ENCODE measurements at regions not wholly inside any gene's neighbourhood (a gene's known extent, or its start where the extent isn't known, plus 50 kb on each side); places are given as distances from the start of the nearest gene placed in this dataset.

- Histone ChIP-seq H3K9me3 (ENCODE audit: control insufficient read depth in 5 of 5, low read length in 5 of 5) (no peaks in the 10 kb centered on the region), H3K4me3 (ENCODE audit: low read depth in 1 of 5, low read length in 5 of 5) (no peak overlapping the region), H3K27me3 (ENCODE audit: control insufficient read depth in 5 of 5, insufficient read depth in 4 of 5, low read length in 5 of 5) (no peaks in the 10 kb centered on the region), H3K9ac (ENCODE audit: low read length in 5 of 5) (no peak overlapping the region), H3K4me1 (ENCODE audit: control insufficient read depth in 5 of 5, insufficient read depth in 5 of 5, low read length in 5 of 5) (peaks cover 0 to 7% (median 5%) of the 10 kb centered on the region in 5 donors), H3K36me3 (ENCODE audit: control insufficient read depth in 5 of 5, insufficient read depth in 5 of 5, low read length in 5 of 5) (no peaks in the 10 kb centered on the region), H3K27ac (ENCODE audit: low read depth, low read length) (no peak overlapping the region)
Observed at GRCh38 chr6:133683606-133684005, 205.3 kb upstream of the TCF21 start.

DNA sequence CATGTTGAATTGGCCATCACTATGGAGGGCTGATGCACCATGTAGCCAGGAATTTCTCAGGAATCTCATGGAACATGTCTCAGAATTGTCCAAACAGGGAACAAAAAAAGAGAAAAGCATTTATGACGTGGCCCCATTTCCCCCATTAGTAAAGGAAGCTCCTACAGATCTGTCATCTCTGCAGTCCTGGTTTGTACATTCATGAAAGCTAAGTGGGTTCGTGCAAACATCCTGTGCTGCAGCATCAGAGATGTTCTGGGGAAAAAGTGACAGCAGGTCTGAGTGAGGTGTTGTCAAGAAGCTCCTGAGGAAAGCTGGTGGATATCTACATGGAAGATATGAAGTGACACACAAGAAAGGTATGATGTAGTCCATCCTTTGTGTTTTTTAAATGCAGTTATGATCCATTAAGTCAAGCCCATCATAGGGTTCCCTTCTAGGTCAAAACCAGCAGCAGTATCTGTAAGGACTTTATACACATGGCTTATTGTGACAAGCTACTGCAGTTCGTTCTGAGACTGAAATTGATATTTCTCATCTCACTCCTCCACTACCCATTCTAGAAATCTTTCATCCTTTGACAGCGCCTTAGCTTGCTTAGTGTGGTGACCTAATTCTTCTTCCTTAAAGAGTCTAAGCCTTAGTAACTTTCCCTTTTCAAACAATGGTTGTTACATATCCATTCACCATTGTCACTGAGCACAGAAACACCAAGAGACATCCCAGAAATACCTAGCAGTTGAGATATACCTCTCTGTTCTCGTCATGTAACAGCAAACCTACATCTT, 200.0 kb upstream of the TCF21 start:
- H3K4me1 ChIP-seq (ENCODE audit: control insufficient read depth in 5 of 5, insufficient read depth in 5 of 5, low read length in 5 of 5) = peaks cover 0 to under 1% (median 0%) of the 10 kb centered on the region in 5 donors
- H3K27me3 ChIP-seq (ENCODE audit: control insufficient read depth in 5 of 5, insufficient read depth in 4 of 5, low read length in 5 of 5) = no peaks in the 10 kb centered on the region
- H3K27ac ChIP-seq (ENCODE audit: low read depth, low read length) = no peak overlapping the region
- no peak overlapping the region for H3K4me3 ChIP-seq (ENCODE audit: low read depth in 1 of 5, low read length in 5 of 5)
- H3K9ac ChIP-seq (ENCODE audit: low read length in 5 of 5) = no peak overlapping the region
- H3K9me3 ChIP-seq (ENCODE audit: control insufficient read depth in 5 of 5, low read length in 5 of 5) = no peaks in the 10 kb centered on the region
- H3K36me3 ChIP-seq (ENCODE audit: control insufficient read depth in 5 of 5, insufficient read depth in 5 of 5, low read length in 5 of 5) = no peaks in the 10 kb centered on the region

DNA sequence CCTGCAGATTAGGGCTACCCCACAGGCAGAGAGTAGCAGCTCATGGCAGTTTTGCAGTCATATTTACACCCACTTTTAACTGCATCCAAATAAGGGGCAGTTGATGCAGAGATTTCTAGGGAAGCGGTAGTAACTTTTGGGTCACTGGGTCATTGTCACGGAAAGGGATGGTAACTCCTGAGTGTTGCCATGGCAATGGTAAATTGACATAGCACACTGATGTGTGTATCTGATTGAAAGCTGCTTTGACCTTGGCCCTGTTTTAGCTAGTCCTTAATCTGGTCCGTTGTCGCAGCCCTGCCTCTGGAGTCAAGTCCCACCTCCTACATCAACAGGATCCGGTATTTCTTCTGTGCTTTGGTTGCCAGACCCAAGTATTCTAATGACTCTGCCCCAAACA, 199.1 kb upstream of the TCF21 start:
- H3K4me3 ChIP-seq (ENCODE audit: low read depth in 1 of 5, low read length in 5 of 5) = no peak overlapping the region

GRCh38 chr6:133693565-133693964, 195.3 kb upstream of the TCF21 start:
- Histone ChIP-seq H3K27me3 (ENCODE audit: control insufficient read depth in 5 of 5, insufficient read depth in 4 of 5, low read length in 5 of 5) (no peaks in the 10 kb centered on the region), H3K4me1 (ENCODE audit: control insufficient read depth in 5 of 5, insufficient read depth in 5 of 5, low read length in 5 of 5) (no peaks in the 10 kb centered on the region), H3K9me3 (ENCODE audit: control insufficient read depth in 5 of 5, low read length in 5 of 5) (no peaks in the 10 kb centered on the region), H3K27ac (ENCODE audit: low read depth, low read length) (no peak overlapping the region), H3K36me3 (ENCODE audit: control insufficient read depth in 5 of 5, insufficient read depth in 5 of 5, low read length in 5 of 5) (no peaks in the 10 kb centered on the region), H3K9ac (ENCODE audit: low read length in 5 of 5) (no peak overlapping the region), H3K4me3 (ENCODE audit: low read depth in 1 of 5, low read length in 5 of 5) (no peak overlapping the region)

More for the DNA sequence above, 199.1 kb upstream of the TCF21 start:
- Histone ChIP-seq H3K36me3 (ENCODE audit: control insufficient read depth in 5 of 5, insufficient read depth in 5 of 5, low read length in 5 of 5) (no peaks in the 10 kb centered on the region), H3K4me1 (ENCODE audit: control insufficient read depth in 5 of 5, insufficient read depth in 5 of 5, low read length in 5 of 5) (no peaks in the 10 kb centered on the region), H3K27ac (ENCODE audit: low read depth, low read length) (no peak overlapping the region), H3K9me3 (ENCODE audit: control insufficient read depth in 5 of 5, low read length in 5 of 5) (no peaks in the 10 kb centered on the region), H3K27me3 (ENCODE audit: control insufficient read depth in 5 of 5, insufficient read depth in 4 of 5, low read length in 5 of 5) (no peaks in the 10 kb centered on the region), H3K9ac (ENCODE audit: low read length in 5 of 5) (no peak overlapping the region)

DNA sequence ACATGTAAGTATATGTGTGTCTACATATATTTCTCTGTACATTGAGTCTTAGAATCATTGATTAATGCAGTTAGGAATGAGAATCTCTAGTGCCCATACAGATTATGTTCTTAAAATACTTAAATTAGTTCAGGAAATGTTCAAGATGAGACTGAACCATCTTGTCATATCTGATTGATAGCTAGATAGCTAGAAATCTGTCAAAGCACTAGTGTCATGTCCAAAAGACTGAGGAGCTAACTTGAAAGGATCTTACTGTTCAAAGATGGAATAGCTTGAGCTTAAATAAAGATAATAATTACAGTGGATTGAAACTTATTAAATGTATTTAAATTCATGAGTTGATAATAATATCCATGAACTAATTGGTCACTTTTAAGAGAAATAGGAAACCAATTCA, 191.7 kb upstream of the TCF21 start:
- Histone ChIP-seq H3K27me3 (ENCODE audit: control insufficient read depth in 5 of 5, insufficient read depth in 4 of 5, low read length in 5 of 5) (no peaks in the 10 kb centered on the region), H3K4me1 (ENCODE audit: control insufficient read depth in 5 of 5, insufficient read depth in 5 of 5, low read length in 5 of 5) (no peaks in the 10 kb centered on the region), H3K9ac (ENCODE audit: low read length in 5 of 5) (no peak overlapping the region), H3K4me3 (ENCODE audit: low read depth in 1 of 5, low read length in 5 of 5) (no peak overlapping the region), H3K27ac (ENCODE audit: low read depth, low read length) (no peak overlapping the region), H3K36me3 (ENCODE audit: control insufficient read depth in 5 of 5, insufficient read depth in 5 of 5, low read length in 5 of 5) (no peaks in the 10 kb centered on the region), H3K9me3 (ENCODE audit: control insufficient read depth in 5 of 5, low read length in 5 of 5) (no peaks in the 10 kb centered on the region)

DNA sequence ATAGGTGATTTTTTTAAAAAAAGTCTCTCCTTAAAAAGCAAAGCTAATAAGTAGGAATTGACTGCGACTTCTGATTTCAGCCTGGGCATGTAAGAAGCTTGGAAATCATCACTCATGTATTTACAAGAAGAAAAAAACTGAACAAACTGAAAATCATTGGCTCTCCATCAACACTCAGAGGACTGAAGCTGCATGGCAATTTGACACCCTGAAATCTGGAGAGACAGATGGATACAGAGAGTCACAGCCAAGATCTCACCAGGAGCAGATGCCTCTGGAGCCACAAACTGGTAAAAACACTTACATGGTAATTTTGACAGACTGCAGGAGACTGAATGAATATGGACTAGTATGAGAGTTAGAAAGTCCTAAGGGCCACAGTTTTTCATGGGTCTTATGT, 191.2 kb upstream of the TCF21 start:
- Histone ChIP-seq H3K4me1 (ENCODE audit: control insufficient read depth in 5 of 5, insufficient read depth in 5 of 5, low read length in 5 of 5) (no peaks in the 10 kb centered on the region), H3K4me3 (ENCODE audit: low read depth in 1 of 5, low read length in 5 of 5) (no peak overlapping the region), H3K27ac (ENCODE audit: low read depth, low read length) (no peak overlapping the region), H3K9me3 (ENCODE audit: control insufficient read depth in 5 of 5, low read length in 5 of 5) (no peaks in the 10 kb centered on the region), H3K9ac (ENCODE audit: low read length in 5 of 5) (no peak overlapping the region), H3K27me3 (ENCODE audit: control insufficient read depth in 5 of 5, insufficient read depth in 4 of 5, low read length in 5 of 5) (no peaks in the 10 kb centered on the region), H3K36me3 (ENCODE audit: control insufficient read depth in 5 of 5, insufficient read depth in 5 of 5, low read length in 5 of 5) (no peaks in the 10 kb centered on the region)

- no peaks in the 10 kb centered on the region for H3K9me3 ChIP-seq (ENCODE audit: control insufficient read depth in 5 of 5, low read length in 5 of 5)
- H3K36me3 ChIP-seq (ENCODE audit: control insufficient read depth in 5 of 5, insufficient read depth in 5 of 5, low read length in 5 of 5) = no peaks in the 10 kb centered on the region
- H3K9ac ChIP-seq (ENCODE audit: low read length in 5 of 5) = no peak overlapping the region
- H3K27ac ChIP-seq (ENCODE audit: low read depth, low read length) = no peak overlapping the region
- no peaks in the 10 kb centered on the region for H3K4me1 ChIP-seq (ENCODE audit: control insufficient read depth in 5 of 5, insufficient read depth in 5 of 5, low read length in 5 of 5)
- H3K27me3 ChIP-seq (ENCODE audit: control insufficient read depth in 5 of 5, insufficient read depth in 4 of 5, low read length in 5 of 5) = no peaks in the 10 kb centered on the region
- no peak overlapping the region for H3K4me3 ChIP-seq (ENCODE audit: low read depth in 1 of 5, low read length in 5 of 5)
Observed at GRCh38 chr6:133698272-133698671, 190.6 kb upstream of the TCF21 start.

DNA sequence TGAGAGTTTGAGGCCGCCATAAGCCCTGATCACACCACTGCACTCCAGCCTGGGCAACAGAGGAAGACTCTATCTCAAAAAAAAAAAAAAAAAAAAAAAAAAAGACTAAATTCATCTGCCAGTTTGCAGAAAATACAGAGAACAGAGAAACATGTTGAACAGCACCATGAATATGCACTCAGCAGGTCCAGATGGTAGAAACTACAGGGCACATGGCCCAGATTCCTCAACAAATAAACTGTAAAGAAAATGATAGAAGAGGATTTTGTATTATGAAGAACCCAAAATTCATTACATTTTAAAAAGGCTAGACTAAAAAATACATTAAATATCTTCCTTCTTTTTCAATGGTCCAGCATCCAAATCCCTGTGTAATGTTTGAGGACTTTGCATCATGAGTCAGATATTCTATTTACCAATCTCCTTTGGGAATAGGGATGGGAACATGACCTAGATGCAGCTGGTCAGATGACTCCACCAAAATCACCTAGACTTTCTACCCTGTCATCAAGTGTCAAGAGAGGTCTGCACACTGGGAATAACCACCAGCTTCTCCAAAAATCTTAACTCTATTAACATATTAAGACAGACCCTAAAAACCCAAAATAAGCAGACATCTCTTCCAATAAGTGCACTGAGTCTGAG, 189.1 kb upstream of the TCF21 start:
- no peaks in the 10 kb centered on the region for H3K27me3 ChIP-seq (ENCODE audit: control insufficient read depth in 5 of 5, insufficient read depth in 4 of 5, low read length in 5 of 5)
- no peaks in the 10 kb centered on the region for H3K36me3 ChIP-seq (ENCODE audit: control insufficient read depth in 5 of 5, insufficient read depth in 5 of 5, low read length in 5 of 5)
- no peak overlapping the region for H3K27ac ChIP-seq (ENCODE audit: low read depth, low read length)
- no peak overlapping the region for H3K4me3 ChIP-seq (ENCODE audit: low read depth in 1 of 5, low read length in 5 of 5)
- peaks cover 0 to 3% (median 0%) of the 10 kb centered on the region in 5 donors for H3K4me1 ChIP-seq (ENCODE audit: control insufficient read depth in 5 of 5, insufficient read depth in 5 of 5, low read length in 5 of 5)
- no peaks in the 10 kb centered on the region for H3K9me3 ChIP-seq (ENCODE audit: control insufficient read depth in 5 of 5, low read length in 5 of 5)
- H3K9ac ChIP-seq (ENCODE audit: low read length in 5 of 5) = no peak overlapping the region

DNA sequence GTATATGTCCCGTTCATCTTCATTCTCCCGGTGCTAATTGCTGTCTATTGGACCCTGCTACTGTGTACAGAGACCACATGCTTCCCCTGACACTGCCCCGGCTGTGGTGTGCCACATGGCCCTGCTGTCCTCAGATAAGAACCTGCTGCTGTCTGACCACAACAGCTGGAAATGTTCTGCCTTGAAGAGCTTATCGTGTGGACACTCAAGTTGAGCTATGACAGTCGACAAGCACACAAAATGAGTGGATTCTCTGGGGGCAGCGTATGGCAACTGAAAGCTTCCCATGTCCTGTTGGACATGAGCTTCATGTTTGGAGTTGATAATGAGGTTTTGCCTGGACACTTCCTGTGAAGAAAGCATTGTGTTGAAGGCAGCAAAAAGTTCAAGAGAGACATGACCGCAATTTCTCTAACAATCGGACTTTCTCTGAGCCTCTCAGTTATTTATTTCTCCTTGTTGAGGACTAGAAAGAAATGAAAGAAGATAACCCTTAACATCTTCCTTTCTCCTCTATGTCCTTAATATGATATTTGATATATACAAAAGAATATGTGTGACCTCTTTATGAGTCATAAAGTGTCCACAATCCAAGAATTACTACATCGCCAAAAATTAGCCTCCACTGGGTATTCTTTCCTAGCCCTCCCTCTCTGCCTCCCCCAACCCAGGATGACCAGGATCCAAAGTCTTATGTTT, 187.1 kb upstream of the TCF21 start:
- Histone ChIP-seq H3K9ac (ENCODE audit: low read length in 5 of 5) (no peak overlapping the region), H3K27ac (ENCODE audit: low read depth, low read length) (no peak overlapping the region), H3K4me3 (ENCODE audit: low read depth in 1 of 5, low read length in 5 of 5) (no peak overlapping the region), H3K36me3 (ENCODE audit: control insufficient read depth in 5 of 5, insufficient read depth in 5 of 5, low read length in 5 of 5) (no peaks in the 10 kb centered on the region), H3K9me3 (ENCODE audit: control insufficient read depth in 5 of 5, low read length in 5 of 5) (no peaks in the 10 kb centered on the region), H3K4me1 (ENCODE audit: control insufficient read depth in 5 of 5, insufficient read depth in 5 of 5, low read length in 5 of 5) (peaks cover 0 to 9% (median 5%) of the 10 kb centered on the region in 5 donors), H3K27me3 (ENCODE audit: control insufficient read depth in 5 of 5, insufficient read depth in 4 of 5, low read length in 5 of 5) (no peaks in the 10 kb centered on the region)

DNA sequence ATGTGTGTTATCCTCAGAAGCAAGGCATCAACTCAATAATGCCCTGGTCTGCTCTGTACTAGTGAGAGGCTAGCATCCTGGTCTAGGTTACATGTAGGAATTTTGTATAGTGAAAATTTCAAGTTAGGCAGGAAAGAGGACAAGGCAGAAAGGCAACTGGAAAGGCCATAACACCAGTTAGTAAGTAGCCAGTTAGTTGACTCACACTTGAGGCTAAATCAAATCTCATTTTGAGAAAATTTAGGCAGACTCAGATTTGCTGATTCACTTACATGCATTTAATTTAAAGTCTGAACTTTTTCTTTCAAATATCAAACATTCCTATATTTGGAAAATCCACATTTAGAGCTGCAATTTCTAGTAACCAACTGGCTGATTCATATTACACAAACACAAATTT, 184.5 kb upstream of the TCF21 start:
- Histone ChIP-seq H3K4me3 (ENCODE audit: low read depth in 1 of 5, low read length in 5 of 5) (no peak overlapping the region), H3K27ac (ENCODE audit: low read depth, low read length) (peak overlapping the region; percentile 61), H3K9me3 (ENCODE audit: control insufficient read depth in 5 of 5, low read length in 5 of 5) (no peaks in the 10 kb centered on the region), H3K9ac (ENCODE audit: low read length in 5 of 5) (no peak overlapping the region), H3K4me1 (ENCODE audit: control insufficient read depth in 5 of 5, insufficient read depth in 5 of 5, low read length in 5 of 5) (peaks cover 0 to 12% (median 5%) of the 10 kb centered on the region in 5 donors), H3K36me3 (ENCODE audit: control insufficient read depth in 5 of 5, insufficient read depth in 5 of 5, low read length in 5 of 5) (no peaks in the 10 kb centered on the region), H3K27me3 (ENCODE audit: control insufficient read depth in 5 of 5, insufficient read depth in 4 of 5, low read length in 5 of 5) (no peaks in the 10 kb centered on the region)
